HG03432 (cell line): ENCODE measurements at regions not wholly inside any gene's neighbourhood (a gene's known extent, or its start where the extent isn't known, plus 50 kb on each side); places are given as distances from the start of the nearest gene placed in this dataset.

ENCODE experiments used
- ATAC-seq: cut with Tn5 transposase; IDR thresholded peaks from one replicate; pipeline ENCODE4 v1.9.1; 2021; ENCODE audit warnings: mild to moderate bottlenecking, moderate library complexity; ENCODE audit not compliant: unreplicated experiment

DNA sequence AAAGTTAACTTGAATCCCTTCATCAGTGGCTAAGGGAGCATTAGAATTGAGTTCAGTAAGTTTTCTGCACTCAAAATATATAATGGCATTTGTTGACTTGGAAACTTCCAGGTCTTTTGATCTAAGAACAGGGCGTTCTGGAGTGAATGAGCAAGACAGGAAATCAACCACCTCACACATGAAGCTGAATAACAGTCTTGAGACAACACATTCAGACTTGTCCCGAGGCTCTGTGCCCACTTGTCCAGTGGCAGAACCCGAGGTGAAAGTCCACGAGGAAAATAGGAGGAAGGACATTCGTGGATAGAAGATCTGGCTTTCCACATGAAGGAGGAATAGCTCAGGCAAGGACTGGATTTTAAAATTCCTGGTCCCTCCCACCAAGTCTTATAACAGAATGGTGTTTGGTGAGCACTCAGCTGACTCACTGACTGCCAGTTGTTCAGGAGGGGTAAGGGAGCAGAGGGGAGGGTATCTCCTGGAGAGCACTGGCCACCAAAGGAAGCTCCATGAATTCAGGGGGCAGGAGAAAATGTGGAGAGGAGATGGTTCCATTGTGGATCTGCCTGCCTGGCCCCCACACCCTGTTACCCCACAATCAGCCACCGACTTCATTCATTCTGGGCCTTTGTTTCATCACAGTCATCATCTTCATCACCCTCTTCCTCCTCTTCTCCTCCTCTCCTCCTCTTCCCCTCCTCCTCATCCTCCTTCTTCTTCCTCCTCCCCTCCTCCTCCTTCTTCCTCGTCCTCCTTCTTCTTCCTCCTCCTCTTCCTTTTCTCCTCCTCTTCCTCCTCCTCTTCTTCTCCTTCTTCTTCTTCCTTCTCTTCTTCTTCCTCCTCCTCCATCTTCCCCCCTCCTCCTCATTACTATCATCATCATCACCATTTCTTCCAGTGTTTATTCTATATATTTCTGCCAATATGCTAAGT lies 620.1 kb downstream of the MED13L start:
- ATAC-seq = no peak

DNA sequence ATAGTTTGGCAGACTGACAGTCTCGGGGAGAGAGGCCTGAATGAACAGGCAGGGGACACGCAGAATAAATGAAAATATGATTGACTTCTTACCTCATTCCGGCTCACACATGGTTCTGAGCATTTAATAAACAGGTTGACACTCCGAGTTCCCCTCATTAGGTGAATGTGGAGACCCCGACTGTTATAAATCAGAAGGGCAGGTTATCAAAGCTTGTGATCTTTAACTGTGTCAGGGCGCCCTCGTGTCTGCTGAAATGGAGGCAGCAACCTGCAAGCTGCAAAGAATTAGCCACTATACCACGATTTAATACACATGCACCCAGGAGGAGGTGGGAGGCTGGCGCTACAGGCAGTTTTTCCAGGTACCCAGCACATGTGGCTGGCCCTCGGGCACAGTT lies 627.5 kb downstream of the MED13L start:
- no peak for ATAC-seq

- ATAC-seq = no peak
Measured at GRCh38 chr12:115648463-115648862, 629.0 kb downstream of the MED13L start.

DNA sequence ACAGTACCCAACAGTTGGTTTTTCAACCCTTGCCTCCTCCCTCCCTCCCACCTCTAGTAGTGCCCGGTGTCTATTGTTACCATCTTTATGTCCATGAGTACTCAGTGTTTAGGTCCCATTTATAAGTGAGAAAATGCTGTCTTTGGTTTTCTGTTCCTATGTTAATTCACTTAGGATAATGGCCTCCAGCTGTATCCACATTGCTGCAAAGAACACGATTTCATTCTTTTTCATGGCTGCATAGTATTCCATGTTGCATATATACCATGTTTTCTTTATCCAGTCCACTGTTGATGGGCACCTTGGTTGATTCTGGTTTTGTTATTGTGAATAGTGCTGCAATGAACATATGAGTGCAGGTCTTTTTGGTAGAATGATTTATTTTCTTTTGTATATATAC lies 631.3 kb downstream of the MED13L start:
- no peak for ATAC-seq

GRCh38 chr12:115640929-115641328 lies 636.6 kb downstream of the MED13L start:
- ATAC-seq = no peak

DNA sequence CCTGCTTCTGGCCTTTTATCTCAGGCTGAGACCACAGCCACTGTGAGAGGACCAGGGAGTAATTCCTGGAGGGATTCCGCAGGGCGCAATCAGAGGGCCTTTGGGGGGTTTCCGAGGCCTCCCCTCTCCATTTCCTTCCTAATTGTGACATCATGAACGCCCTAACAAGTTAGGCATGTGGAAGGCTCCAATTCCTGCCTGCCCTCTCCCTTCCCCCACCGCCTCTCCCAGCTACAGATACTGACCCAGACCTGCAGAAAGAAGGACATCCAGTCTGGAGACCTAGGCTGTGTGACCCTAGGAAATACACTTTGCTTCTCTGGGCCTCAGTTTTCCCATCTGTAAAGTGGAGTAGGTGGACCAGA lies 637.9 kb downstream of the MED13L start:
- ATAC-seq = no peak

DNA sequence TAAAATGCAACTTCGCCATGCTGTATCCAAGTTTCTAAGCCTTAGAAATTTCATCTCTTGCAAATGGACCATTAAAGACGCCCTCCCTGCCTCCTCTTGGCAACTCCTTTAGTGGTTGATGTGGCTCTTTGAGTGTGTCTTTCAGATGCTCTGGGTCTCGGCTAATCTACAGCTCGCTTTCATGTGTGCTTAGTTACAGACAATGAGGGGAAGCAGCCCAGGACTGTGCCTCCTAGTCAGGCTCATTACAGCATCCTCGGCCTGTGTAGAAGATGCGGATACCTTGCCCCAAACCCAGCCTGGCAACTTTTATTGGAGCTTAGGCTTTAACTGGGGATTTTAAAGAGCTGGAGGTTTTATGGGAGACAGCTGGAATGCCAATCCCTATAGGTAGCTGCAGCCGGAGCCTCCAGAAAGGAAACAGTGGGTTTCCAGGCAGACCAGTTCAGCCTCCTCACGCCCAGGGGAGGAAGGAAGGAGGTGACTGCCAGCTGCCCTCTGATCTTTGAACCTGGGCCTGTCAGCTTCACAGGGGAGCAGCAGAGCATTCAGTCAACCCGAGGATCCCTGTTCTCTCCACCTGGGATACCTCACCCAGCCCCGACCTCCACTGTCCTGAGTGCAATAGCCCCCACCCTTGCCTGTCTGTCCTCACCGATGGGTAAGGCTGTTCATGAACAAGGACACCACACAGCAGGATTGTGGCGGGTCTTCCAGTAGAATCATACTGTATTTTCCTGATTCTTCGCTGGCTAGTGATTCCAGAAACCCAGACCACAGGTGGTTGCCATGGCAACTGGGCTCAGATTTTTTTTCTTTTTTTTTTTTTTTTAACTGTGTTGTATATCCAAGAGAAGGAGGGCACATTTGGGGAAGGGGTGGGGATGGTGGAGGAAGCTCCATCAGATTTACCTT lies 638.5 kb downstream of the MED13L start:
- ATAC-seq = no peak

DNA sequence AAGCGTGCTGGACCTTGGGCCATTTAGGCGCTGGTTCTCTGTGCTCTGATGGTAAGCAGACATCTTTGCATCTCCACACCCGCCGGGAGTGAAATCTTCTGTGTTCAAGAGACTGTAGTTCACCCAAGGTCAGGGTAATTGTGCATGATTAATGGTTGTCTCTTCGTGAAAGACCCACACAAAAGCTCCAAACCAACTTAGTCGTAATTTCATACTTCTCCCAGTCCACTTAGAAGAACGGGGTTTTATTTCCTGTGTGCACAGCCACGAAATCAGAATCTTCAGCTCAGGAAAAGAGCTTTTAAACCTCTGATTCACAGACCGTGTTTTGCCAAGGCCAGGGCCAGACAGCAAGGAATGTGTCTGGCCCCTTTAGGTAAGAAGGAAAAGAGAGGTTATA lies 640.9 kb downstream of the MED13L start:
- ATAC-seq = no peak

DNA sequence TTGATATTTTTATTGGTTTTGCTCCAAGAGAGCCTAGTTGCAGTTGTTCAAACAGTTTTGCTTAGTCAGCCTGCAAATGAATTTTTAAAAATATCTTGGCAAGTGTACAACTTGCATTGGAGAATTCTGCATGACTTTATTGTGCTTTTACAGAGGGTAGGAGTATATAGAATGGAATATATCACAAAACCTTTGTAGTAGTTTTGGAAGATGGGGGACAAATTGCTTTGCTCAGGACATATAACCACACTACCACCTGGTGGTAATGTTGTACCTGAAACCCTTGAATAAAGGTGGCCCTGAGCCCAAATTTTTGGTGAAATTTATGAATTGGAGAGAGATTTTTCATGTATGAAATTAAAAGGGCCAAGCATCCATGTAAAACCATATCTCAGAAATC lies 645.2 kb downstream of the MED13L start:
- no peak for ATAC-seq

DNA sequence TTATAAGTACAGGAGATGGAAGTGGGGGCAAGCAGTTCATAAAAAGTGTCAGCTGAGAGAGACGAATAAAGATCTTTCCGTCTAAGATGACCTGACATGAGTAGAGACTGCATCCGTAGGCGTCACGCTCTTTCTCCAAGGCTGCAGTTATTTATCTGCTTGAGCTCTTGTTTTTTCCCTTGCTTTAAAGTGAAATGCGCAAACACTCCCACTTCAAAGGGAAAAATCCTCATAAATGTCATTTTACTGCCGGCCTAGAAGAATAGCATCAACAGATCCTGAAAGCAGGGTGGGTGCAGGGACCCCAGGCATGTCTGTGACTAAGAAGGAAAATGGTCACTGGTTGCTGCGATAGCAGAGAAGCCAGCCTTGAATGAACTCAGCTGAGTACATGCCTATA lies 647.4 kb downstream of the MED13L start:
- ATAC-seq = no peak

DNA sequence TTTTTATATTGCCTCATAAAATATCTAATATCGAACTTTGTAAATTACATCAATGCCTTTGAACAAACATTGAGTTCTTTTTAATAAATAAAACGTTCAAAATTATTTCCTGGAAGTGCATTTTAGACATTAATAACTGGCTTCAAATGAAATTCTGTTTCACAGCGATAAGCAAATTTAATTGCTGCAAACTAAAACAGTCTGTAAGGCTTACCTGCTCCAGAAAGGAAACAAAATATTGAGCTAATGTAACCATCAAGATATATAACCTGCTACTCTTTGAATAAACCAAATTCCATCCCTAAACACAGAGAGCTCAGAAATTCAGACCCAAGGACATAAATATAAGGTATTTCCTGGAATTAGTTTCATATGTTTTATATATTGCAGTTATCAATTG lies 651.3 kb downstream of the MED13L start:
- no peak for ATAC-seq

DNA sequence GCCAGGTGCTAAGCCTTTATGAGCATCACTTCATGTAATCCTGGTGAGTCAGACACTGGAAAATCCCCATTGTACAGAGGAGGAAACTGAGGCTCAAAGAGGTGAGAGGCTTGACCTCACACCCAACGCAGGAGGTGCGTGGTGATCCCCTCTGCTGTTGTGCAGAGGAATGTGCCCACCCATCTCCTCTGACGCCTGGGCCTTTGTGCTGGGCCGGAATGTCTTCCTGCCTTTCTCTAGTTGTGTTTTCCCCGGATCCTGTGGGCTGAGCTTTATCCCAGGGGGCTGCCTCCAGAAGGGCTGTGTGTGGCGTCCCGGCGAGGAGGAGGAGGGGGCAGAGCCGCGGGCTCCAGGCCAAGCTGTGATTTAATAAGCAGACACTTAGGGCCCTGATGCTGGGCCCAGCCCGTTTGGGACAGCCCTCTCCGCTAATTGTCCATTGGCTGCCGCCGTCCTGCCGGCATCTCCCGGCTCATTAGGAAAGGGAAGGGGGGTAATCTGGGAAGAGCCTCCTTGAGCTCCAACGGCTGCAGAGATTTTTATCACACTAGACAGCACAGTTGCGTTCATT lies 653.6 kb downstream of the MED13L start:
- no peak for ATAC-seq

- ATAC-seq = no peak
Measured at GRCh38 chr12:115623275-115623674, 654.2 kb downstream of the MED13L start.

GRCh38 chr12:115620816-115621215 lies 656.7 kb downstream of the MED13L start:
- ATAC-seq = no peak

GRCh38 chr12:115619889-115620288 lies 657.6 kb downstream of the MED13L start:
- ATAC-seq = no peak

DNA sequence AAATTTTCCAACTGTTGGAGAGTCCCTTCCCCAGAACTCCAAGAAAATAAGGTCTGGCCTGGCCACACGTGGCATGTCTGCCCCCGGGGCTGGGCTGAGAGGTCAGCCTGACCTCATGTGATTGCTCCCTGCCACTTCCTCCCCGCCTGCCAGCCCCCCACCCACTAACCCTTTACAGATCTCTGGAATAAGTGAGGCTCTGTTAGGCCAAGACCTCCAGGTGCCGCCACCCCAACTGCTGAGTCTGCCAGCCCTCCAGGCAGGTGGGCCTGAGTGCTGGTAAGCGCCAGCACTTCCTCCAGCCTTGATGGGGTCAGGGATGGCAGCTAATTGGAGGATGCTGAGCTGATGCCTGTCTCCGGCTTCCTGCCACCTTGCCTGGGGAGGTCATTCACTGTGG lies 658.4 kb downstream of the MED13L start:
- no peak for ATAC-seq

GRCh38 chr12:115618105-115618504 lies 659.4 kb downstream of the MED13L start:
- ATAC-seq = no peak

DNA sequence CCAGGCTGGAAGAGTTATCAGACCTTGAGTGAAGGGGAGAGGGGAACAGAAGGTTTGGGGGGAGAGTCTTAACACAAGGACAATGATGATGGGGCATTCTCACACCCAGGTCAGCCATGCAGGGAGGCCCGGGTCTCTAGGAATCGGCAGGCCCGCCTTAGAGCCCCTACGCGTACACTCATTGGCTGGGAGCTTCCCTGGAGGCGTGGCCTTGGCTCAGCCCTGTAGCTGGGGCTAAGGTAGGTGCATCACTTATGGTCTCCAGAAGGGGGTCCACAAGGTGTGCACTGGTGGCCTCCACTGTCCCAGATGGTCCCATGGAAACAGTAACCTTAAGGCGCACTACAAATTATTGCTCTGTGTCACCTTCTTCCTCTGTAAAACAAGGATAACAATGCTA lies 660.1 kb downstream of the MED13L start:
- no peak for ATAC-seq

DNA sequence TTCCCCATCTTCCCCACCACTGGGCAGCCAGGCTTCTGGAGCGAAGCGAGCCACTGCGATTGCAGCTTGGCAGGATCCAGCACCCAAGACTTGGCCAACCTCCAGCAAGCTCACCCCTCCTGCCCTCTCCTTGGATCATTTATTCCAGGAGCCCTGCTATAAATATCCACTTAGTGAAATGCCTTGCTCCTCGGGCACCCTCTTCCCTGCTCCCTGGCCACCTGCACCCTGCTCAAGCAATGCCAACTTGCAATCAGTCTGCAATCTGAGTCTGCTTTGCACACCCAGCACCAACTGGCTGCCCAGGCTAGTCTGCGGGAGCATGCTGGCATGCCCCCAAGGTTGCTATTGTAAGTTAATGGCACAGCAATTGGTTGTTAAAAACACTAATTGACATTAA lies 666.0 kb downstream of the MED13L start:
- ATAC-seq = no peak

GRCh38 chr12:115609347-115609746 lies 668.1 kb downstream of the MED13L start:
- ATAC-seq = no peak

DNA sequence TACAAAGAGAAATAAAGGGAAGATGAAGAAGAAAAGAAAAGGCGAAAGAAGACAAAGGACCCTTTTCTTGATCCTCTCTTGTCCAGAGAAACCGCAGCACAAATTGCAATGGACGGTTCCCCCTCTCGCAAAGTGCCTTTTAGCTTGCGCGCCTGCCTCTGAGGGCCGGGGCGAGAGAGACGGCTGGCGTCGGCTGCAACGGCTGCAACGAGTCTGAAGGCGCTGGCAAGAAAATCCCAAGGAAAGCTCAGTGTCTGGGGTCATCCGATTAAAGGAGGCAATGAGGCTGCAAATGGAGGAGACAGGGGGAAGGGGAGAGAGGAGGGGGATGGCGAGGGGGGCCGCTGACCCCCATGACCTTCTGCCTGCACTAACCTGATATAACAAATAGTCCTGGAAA lies 671.5 kb downstream of the MED13L start:
- ATAC-seq = no peak
